K562 (cell line): ENCODE measurements at regions not wholly inside any gene's neighbourhood (a gene's known extent, or its start where the extent isn't known, plus 50 kb on each side); places are given as distances from the start of the nearest gene placed in this dataset.

Experiments
- ATAC-seq: fragments of 200-7000 bp; cut with Tn5 transposase; 3 replicates; pipeline ENCODE4 v1.9.1; 2020; ENCODE audit warnings: moderate library complexity
- BruUV-seq: library from RNA; stranded (reverse); fragments of 400-500 nt; replicated peaks from 2 replicates; lab custom pipeline; 2021; lab: Mats Ljungman, UMichigan
- CTCF ChIA-PET: fragments of 300-600 bp; formaldehyde crosslinking; extraction: SDS; loops from one replicate; lab custom pipeline; 2021; ENCODE audit warnings: low intra/inter-chr PET ratio; lab: Yijun Ruan, JAX
- POLR2A ChIA-PET: fragments of 300-600, 350-650 bp; sonication (Branson Sonifier 250); formaldehyde crosslinking; extraction: SDS; loops from one replicate; lab custom pipeline; 2021; ENCODE audit warnings: antibody characterized with exemption, inconsistent platforms; lab: Yijun Ruan, JAX
- DNase-seq, 4 experiments: peaks; one replicate each; pipeline versions ENCODE4 v3.0.0 to v3.0.0-alpha.2; 2011 to 2018; ENCODE audit warnings: low spot score in 3 of 4, mixed read lengths in 3 of 4; ENCODE audit errors: extremely low read depth in 1 of 4
- FAIRE-seq: peaks from 2 replicates; lab custom pipeline; 2011; peaks lifted over from hg19 to GRCh38; lab: Jason Lieb, UNC
- H2AFZ ChIP-seq: 2 replicates; pipeline ENCODE4 v1.6.0; 2011; ENCODE audit warnings: low read depth, low read length, control low read depth, inconsistent platforms
- H3K27ac ChIP-seq: fragments of 200-600 bp; 3 replicates; pipeline ENCODE4 v1.8.0; 2011; ENCODE audit warnings: low read depth, mild to moderate bottlenecking, control low read depth, inconsistent platforms, low read length, moderate library complexity, mixed read lengths; ENCODE audit errors: extremely low read depth
- H3K27me3 ChIP-seq, 2 experiments: fragments of 300-600 bp in 1 of 2; 2 replicates in 1 of 2; 3 replicates in 1 of 2; pipeline versions ENCODE4 v1.6.0 to v1.8.0; 2011; ENCODE audit warnings: inconsistent platforms in 2 of 2, low read length in 2 of 2, mild to moderate bottlenecking in 1 of 2, mixed read lengths in 1 of 2, moderate library complexity in 1 of 2; ENCODE audit not compliant: control insufficient read depth in 2 of 2, insufficient read depth in 2 of 2
- H3K36me3 ChIP-seq: fragments of 300-600 bp; 3 replicates; pipeline ENCODE4 v1.8.0; 2011; ENCODE audit warnings: mild to moderate bottlenecking, low read length, inconsistent platforms; ENCODE audit not compliant: control insufficient read depth, insufficient read depth
- H3K4me1 ChIP-seq, 2 experiments: fragments of 200-600 bp in 1 of 2; replicated peaks in 1 of 2; 2 replicates in 1 of 2; 3 replicates in 1 of 2; pipeline versions ENCODE4 v1.5.1 to v1.8.0; 2011; ENCODE audit warnings: inconsistent platforms in 2 of 2, low read length in 2 of 2, mild to moderate bottlenecking in 1 of 2, mixed read lengths in 1 of 2, moderate library complexity in 1 of 2; ENCODE audit not compliant: control insufficient read depth in 2 of 2, insufficient read depth in 2 of 2
- H3K4me2 ChIP-seq: 2 replicates; pipeline ENCODE4 v1.6.1; 2011; ENCODE audit warnings: low read length, control low read depth, inconsistent platforms, mixed read lengths; ENCODE audit not compliant: insufficient read depth
- H3K4me3 ChIP-seq: fragments of 200-600 bp; sonication (generic), shearing (Covaris generic); 2 replicates; pipeline ENCODE4 v1.5.1; 2016; ENCODE audit warnings: control low read depth, inconsistent platforms
- H3K79me2 ChIP-seq: fragments of 200-600 bp; 3 replicates; pipeline ENCODE4 v1.8.0; 2011; ENCODE audit warnings: low read length, inconsistent platforms; ENCODE audit not compliant: control insufficient read depth, insufficient read depth
- H3K9ac ChIP-seq, 2 experiments: 2 replicates each; pipeline versions ENCODE4 v1.6.0 to v1.6.1; 2011; ENCODE audit warnings: low read depth in 2 of 2, low read length in 2 of 2, control low read depth in 1 of 2, inconsistent platforms in 1 of 2, mild to moderate bottlenecking in 1 of 2, mixed read lengths in 1 of 2; ENCODE audit not compliant: insufficient read depth in 1 of 2
- H3K9me1 ChIP-seq: one replicate; pipeline ENCODE4 v1.6.0; 2011; ENCODE audit warnings: inconsistent platforms, mild to moderate bottlenecking, low read length, moderate library complexity; ENCODE audit not compliant: control insufficient read depth, insufficient read depth
- H3K9me3 ChIP-seq: replicated peaks from 2 replicates; pipeline ENCODE4 v1.5.1; 2011; ENCODE audit warnings: low read depth, low read length, inconsistent platforms; ENCODE audit not compliant: control insufficient read depth, insufficient read depth
- H4K20me1 ChIP-seq: replicated peaks from 2 replicates; pipeline ENCODE4 v1.6.1; 2011; ENCODE audit warnings: low read length, inconsistent platforms, mixed read lengths; ENCODE audit not compliant: control insufficient read depth, insufficient read depth
- CCAR2 ChIP-seq: fragments of 200-400 bp; formaldehyde crosslinking; IDR thresholded peaks from 2 replicates; pipeline ENCODE4 v1.6.1; 2017; ENCODE audit warnings: mild to moderate bottlenecking, low read depth, low read length
- PRPF4 ChIP-seq: fragments of 200-400 bp; formaldehyde crosslinking; IDR thresholded peaks from one replicate; pipeline ENCODE4 v1.6.1; 2017; ENCODE audit warnings: low read length, low read depth, mild to moderate bottlenecking; ENCODE audit not compliant: insufficient read depth, poor library complexity, severe bottlenecking
- SP1 ChIP-seq: sonication (generic); formaldehyde crosslinking; IDR thresholded peaks from 2 replicates; pipeline ENCODE4 v1.8.1; 2022; ENCODE audit warnings: mild to moderate bottlenecking, missing genetic modification reagents
- STAT5B ChIP-seq: fragments of 250-450 bp; sonication (Bioruptor Pico); IDR thresholded peaks from 2 replicates; pipeline ENCODE4 v1.8.0; 2021; ENCODE audit warnings: mild to moderate bottlenecking, inconsistent platforms
- TBL1XR1 ChIP-seq, 2 experiments: IDR thresholded peaks; 2 replicates each; pipeline ENCODE4 v1.6.1; 2012; ENCODE audit warnings: improper control_type of control experiment in 2 of 2, low read length in 2 of 2, mild to moderate bottlenecking in 1 of 2
- ZNF311 ChIP-seq: fragments of 250-450 bp; sonication (Bioruptor Pico); IDR thresholded peaks from 2 replicates; pipeline ENCODE4 v1.4.0; 2020; ENCODE audit warnings: mild to moderate bottlenecking, moderate library complexity
- WGBS: fragments of 100-300 bp; shearing (Covaris generic); methylation state at CpG from one replicate; pipeline ENCODE4 v1.1.6; 2016; ENCODE audit warnings: low coverage, mixed read lengths; ENCODE audit not compliant: insufficient coverage; ENCODE audit errors: missing lambda C conversion rate; 5-methylcytosine and 5-hydroxymethylcytosine counted together
- in situ Hi-C: fragments of 300-500 bp; cut with MboI; formaldehyde crosslinking; loops from 4 replicates; pipeline ENCODE4 v1.15.0; 2018; ENCODE audit warnings: inconsistent platforms, mixed read lengths
- intact Hi-C: fragments of 100-400 bp; cut with micrococcal nuclease; formaldehyde crosslinking; loops from 2 replicates; pipeline ENCODE4 v1.14.2; 2022

DNA sequence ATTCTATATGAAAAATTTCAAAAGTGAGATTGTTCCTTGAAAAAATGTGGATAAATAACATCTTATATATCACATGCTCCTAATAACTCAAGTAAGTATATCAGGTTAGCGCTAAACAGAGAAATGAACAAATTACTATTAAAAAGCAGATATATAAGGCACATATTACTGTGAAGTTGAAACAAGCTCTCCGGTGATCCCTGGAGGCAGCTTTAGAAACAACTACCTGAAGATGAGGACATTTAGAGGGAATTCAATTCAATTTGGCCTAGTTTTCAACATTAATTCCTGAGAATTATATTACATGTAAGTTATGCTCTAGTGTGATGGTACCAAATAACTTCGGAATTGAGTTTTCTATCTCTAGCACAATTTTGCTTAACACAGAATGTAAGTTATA lies 1373.6 kb upstream of the SPRY2 start:
- no peak for TF ChIP-seq STAT5B (CRISPR knock-in tag)
- TF ChIP-seq PRPF4 = no peak
- no peak for TF ChIP-seq SP1 (CRISPR knock-in tag)
- intact Hi-C loops (no loop called here), in situ Hi-C loops (no loop called here)
- Histone ChIP-seq H3K79me2 (no peaks in the 10 kb centered on the region), H3K4me3 (no peak overlapping the region), H3K9ac (no peak overlapping the region), H2AFZ (no peak overlapping the region), H3K27me3 (no peaks in the 10 kb centered on the region), H3K4me1 (no peaks in the 10 kb centered on the region), H3K27ac (no peak overlapping the region), H3K9me3 (no peaks in the 10 kb centered on the region; the same call in 1 of the 2 replicates), H3K4me2 (no peak overlapping the region), H4K20me1 (no peaks in the 10 kb centered on the region), H3K36me3 (no peaks in the 10 kb centered on the region), H3K9me1 (no peaks in the 10 kb centered on the region)
- ATAC-seq (no peak), FAIRE-seq (no peak), DNase-seq (no peak)
- CTCF ChIA-PET = no interaction called here
- 0% methylated on average over 3 of the region's 3 CpGs for WGBS
- POLR2A ChIA-PET = no interaction called here
- no TSS peak for BruUV-seq

DNA sequence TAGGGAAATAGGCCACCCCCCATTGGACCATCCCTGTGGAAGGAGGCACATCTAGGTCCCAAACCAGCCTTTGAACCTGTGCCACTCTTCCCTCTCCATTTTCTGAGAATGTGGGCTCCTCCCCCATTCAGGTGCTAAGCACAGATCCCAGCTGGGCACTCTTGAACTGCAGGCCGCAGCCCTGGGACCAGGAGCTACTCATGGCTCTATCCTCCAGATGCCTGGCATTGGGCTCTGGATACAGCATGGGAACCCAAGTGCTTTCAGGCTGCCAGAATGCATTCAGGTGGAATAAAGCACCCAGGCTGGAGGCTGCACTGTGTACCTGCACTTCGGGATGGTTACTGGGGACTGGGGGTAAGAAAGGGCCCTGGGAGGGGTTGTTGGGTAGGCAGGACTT lies 1372.3 kb upstream of the SPRY2 start:
- no peak overlapping the region for H3K4me3 ChIP-seq
- H2AFZ ChIP-seq = no peak overlapping the region
- CTCF ChIA-PET = no interaction called here
- no peaks in the 10 kb centered on the region for H3K27me3 ChIP-seq
- H3K4me1 ChIP-seq = no peaks in the 10 kb centered on the region
- FAIRE-seq (no peak), DNase-seq (no peak), ATAC-seq (no peak)
- H3K27ac ChIP-seq = no peak overlapping the region
- in situ Hi-C loops (no loop called here), intact Hi-C loops (no loop called here)
- POLR2A ChIA-PET = no interaction called here
- no peaks in the 10 kb centered on the region for H3K36me3 ChIP-seq
- no peaks in the 10 kb centered on the region for H3K9me1 ChIP-seq
- no peaks in the 10 kb centered on the region for H3K9me3 ChIP-seq
- no peak overlapping the region for H3K4me2 ChIP-seq
- H3K79me2 ChIP-seq = no peaks in the 10 kb centered on the region
- no TSS peak for BruUV-seq
- H3K9ac ChIP-seq = no peak overlapping the region
- H4K20me1 ChIP-seq = no peaks in the 10 kb centered on the region
- WGBS = 0% methylated on average over 2 of the region's 2 CpGs
- TF ChIP-seq ZNF311 (CRISPR knock-in tag) (no peak), CCAR2 (no peak), TBL1XR1 (IDR thresholded peaks at IDR 0.05; ENCODE audit: low read length in 2 of 2) (no peak)
